T-helper 9 cell (primary cell): ENCODE measurements at regions not wholly inside any gene's neighbourhood (a gene's known extent, or its start where the extent isn't known, plus 50 kb on each side); places are given as distances from the start of the nearest gene placed in this dataset.
A peak's percentile ranks its signal among the peaks of the same experiment; 100 is the strongest.

Source experiments
- DNase-seq: peaks from one replicate; pipeline ENCODE4 v3.0.0-alpha.2; 2020

- DNase-seq = no peak
Observed at GRCh38 chr4:129550281-129550785, 454.4 kb downstream of the C4orf33 start.

- DNase-seq = no peak
Observed at GRCh38 chr4:129561280-129561679, 465.3 kb downstream of the C4orf33 start.

- DNase-seq = no peak
Observed at GRCh38 chr4:129561886-129562671, 466.1 kb downstream of the C4orf33 start.

GRCh38 chr4:129565214-129565613, 469.3 kb downstream of the C4orf33 start:
- DNase-seq = no peak

DNA sequence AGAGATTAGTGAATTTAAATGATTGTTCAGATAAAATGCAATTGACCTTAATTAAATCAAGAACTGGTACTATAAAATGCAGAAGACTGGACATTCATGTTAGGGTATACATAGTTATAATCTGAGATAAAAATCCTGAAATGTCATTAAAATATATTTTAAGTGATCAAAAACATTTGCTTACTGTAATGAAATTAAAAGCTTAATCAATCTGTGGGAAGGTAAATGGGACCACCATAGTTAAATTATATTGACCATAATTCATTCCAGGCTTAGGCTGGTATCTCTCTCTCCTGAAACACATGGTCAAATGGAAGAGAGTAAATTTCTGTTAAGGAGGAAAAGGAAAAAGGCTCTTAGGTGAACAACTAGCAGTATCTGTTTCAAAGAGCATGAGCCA, 474.4 kb downstream of the C4orf33 start:
- no peak for DNase-seq

GRCh38 chr4:129578336-129578735, 482.4 kb downstream of the C4orf33 start:
- DNase-seq = no peak

- DNase-seq = no peak
Observed at GRCh38 chr4:129581305-129581704, 485.4 kb downstream of the C4orf33 start.

DNA sequence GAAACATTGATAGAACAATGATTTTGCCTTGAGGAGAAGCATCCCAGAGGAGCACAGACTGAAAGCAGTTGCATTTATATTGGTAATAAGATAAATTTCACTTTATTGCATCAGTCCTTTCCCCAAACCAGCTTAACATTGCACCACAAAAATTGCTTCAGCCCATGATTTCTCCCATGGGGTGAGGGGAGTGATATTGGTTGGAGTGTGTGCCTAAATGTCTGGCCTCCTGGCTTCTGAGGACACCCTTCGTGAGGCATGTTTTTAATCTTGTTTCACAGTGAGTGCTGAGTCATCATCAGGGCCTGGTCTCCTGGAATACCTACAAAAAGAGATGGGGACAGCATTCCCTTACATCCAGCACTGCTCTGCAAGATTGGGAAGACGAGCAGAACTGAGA, 487.9 kb downstream of the C4orf33 start:
- DNase-seq = no peak

DNA sequence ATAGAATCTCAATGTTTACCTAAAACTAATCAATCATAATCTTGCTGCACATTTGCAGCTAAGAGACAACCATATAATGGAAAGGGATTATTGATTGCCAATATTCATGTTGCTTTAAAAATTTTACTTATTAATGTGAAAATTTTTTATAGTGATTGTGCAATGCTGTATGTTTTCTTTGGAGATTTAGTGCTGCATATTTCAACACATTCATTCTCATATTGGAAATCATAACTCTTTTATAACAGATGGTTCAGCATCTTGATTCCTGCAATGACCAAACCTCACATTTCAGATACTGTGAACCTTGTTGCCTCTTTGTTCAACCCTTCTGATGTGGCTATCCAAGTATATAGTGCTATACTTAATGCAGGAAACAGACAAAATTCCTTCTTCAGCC, 502.6 kb downstream of the C4orf33 start:
- no peak for DNase-seq

- DNase-seq = no peak
Observed at GRCh38 chr4:129600898-129601297, 504.9 kb downstream of the C4orf33 start.

DNA sequence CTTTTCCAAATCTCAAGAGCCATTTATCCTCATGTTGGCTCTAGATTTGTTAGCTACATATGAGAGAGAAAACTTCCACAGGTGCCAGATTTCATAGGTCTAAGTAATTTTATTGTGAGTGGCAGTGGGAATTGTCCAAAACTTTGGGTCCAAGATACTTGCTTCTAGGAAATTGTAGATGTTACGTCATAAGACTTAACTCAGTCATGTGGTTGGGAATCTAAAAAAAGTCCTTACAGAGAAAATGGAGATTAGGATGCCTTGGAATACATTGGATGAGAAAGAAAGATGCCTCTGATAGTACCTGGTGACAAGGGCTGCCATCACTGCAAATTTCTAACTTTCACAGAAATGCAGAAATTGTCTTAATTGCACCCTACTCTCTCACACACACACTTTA, 506.5 kb downstream of the C4orf33 start:
- DNase-seq = no peak

DNA sequence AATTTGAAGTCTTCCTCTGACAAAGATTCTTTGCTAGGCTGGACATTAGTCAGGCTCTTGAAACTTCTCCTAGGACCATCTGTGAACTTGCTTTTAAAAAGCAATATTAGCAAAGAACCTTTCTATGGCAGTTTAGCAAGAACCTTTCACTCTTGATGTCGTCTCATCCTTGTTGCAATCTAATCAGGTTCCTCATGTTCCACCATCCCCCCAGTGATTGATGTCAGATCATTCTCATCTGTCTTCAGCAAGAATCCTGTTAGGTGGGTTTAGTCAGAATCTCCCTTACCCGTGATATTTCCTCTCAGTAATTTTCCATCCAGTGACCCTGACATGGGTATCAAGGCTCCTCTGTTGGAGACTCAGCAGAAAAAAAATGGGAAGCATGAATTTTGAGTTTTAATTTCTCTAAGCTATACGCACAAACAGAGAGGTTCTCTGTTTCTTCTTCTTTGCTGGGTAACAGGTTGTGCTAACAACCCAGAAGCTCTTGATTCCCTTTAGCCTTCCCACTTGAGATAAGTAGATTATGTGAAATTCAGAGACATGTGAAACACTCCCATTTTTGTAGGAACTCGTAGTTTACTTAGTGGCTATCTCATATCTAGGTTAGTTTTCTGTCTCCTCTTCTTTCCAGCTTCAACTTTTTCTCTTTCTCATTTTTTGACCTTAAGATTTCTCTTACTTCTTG, 507.4 kb downstream of the C4orf33 start:
- no peak for DNase-seq

GRCh38 chr4:129604632-129605255, 508.8 kb downstream of the C4orf33 start:
- no peak for DNase-seq

DNA sequence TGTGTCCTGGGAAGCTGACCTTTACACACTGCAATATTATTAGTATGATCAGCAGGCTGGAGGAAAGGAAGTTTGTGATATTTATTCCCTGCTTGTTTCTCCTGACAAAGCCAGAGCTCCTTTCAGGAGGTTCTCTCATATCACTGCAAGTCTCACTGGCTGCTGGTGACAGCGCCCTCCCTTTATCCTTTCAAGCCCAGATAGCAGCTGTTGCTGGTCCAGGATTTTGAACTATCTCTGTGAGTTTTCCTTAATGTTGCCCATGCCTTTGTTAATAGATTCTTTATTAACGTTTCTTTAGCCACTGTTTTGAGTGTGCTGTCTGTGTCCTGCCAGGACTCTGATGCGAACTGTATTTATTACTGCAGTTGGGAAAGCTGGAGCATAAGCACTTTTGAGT, 518.7 kb downstream of the C4orf33 start:
- DNase-seq = no peak

DNA sequence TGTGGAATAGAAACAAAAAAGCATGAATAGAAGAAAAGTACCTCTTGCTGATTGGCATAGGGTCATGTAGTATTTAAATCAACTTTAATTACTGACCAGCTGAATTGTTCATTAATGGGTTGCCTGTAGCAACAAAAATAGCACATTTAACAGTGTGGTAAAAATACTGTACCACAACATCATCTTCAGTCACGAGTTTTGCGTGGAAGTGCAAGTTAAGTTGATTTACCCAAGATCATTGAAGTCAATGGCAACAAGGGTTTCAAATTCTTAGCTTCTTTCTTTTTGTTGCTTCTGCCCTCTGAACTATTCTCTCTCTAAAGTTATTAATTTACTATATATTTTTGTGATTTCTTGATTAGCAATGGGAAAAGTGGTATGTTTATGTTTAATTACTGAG, 526.6 kb downstream of the C4orf33 start:
- DNase-seq = no peak

- no peak for DNase-seq
Observed at GRCh38 chr4:129623233-129623875, 527.4 kb downstream of the C4orf33 start.

DNA sequence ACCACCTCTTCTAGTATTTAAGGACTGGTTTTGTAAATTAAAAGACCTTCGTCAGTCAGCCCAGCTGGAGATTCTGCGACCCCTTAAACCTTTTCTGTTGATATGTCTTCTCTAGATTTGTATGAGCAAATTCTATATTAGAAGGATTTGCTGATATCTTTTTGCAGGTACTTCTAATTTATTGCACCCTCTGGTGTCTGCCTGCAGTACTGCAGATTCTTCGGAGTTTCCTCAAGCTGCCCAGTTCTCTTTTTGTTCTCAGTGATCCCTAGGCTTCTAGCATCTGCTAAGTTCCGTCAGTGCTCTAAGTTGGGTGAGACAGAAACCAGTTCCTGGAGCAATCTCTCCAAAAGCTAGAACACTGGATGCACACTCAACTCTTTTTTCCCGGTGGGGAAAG, 545.2 kb downstream of the C4orf33 start:
- DNase-seq = peak; percentile 13

DNA sequence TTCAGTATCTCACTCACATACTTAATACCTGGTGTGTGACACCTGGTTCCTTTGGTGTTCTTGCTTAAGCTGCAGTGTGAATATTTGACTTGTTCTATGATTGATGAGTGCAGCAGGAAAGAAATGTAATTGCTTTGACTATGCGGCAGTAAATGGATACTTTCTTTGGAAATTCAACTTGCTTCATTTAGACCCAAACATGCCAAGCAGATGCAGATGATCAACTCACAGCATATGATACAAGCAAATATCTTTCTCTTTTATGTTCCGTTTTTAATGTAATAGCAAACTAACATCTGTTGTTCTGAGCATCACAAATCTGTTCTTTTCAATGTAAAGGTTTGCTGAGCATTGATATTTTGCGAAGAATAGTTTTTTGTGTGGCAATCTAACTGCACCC, 549.5 kb downstream of the C4orf33 start:
- DNase-seq = no peak

DNA sequence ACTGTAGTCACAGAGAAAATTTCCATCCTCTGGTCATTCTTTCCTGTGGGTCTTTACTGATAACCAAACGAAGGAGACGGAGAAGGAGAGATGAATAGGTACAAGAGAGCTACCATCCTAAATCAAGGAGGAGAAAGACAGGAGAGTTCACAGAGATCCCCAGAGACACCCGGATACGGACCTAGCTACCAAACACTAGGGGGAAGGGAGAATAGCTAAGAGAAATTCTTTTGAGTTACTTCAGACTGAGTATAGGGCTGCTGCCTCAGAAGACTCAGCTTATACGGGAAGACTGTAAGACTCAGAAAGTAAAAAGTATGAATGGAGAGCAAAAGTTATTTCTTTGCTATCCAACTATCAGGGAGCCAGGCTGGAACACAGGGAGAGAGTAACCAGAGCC, 572.1 kb downstream of the C4orf33 start:
- DNase-seq = no peak

DNA sequence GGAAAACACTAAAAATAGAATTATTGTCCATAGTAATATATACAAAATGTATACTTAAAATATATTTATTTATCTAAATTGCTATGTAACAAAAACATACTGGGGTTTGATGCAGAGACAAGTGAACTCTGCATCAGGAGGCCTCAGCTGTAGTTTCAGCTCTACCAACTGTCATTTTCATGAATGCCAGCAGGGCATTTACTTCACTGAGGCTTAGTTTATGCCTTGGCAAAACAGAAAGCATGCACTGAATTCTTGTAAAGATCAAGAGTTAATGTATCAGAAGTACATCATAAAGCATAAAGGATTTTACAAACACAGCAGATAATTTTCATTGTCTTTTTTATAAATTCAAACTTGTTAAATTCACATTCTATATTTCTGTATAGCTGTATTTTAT, 577.0 kb downstream of the C4orf33 start:
- DNase-seq = no peak

GRCh38 chr4:129675036-129675435, 579.1 kb downstream of the C4orf33 start:
- no peak for DNase-seq

GRCh38 chr4:129676934-129677333, 581.0 kb downstream of the C4orf33 start:
- DNase-seq = no peak

- no peak for DNase-seq
Observed at GRCh38 chr4:129682586-129682985, 586.6 kb downstream of the C4orf33 start.
